Liver (tissue), 3 donors: ENCODE measurements at regions not wholly inside any gene's neighbourhood (a gene's known extent, or its start where the extent isn't known, plus 50 kb on each side); places are given as distances from the start of the nearest gene placed in this dataset.

ENCODE experiments used
- ATF3 ChIP-seq: IDR thresholded peaks from 2 replicates; pipeline ENCODE4 v1.6.1; 2016; ENCODE audit warnings: antibody characterized with exemption
- CTCF ChIP-seq: fragments of 150-350 bp; IDR thresholded peaks from 2 replicates; pipeline ENCODE4 v1.5.1; 2017; ENCODE audit warnings: improper control_type of control experiment, low read depth, low read length; ENCODE audit not compliant: missing input control
- FOXA1 ChIP-seq: IDR thresholded peaks from 2 replicates; pipeline ENCODE4 v1.6.1; 2016; ENCODE audit warnings: antibody characterized with exemption
- HNF4G ChIP-seq: IDR thresholded peaks from 2 replicates; pipeline ENCODE4 v1.6.1; 2016; ENCODE audit warnings: antibody characterized with exemption
- JUND ChIP-seq, 2 donors: IDR thresholded peaks; 2 replicates each; pipeline ENCODE4 v1.6.1; 2016; ENCODE audit warnings: antibody characterized with exemption in 2 of 2
- MAX ChIP-seq: IDR thresholded peaks from 2 replicates; pipeline ENCODE4 v1.6.1; 2016; ENCODE audit warnings: antibody characterized with exemption
- NR2F2 ChIP-seq: IDR thresholded peaks from 2 replicates; pipeline ENCODE4 v1.6.1; 2016; ENCODE audit warnings: antibody characterized with exemption
- RAD21 ChIP-seq, 2 donors: IDR thresholded peaks; 2 replicates each; pipeline ENCODE4 v1.6.1; 2016; ENCODE audit warnings: antibody characterized with exemption in 2 of 2, mild to moderate bottlenecking in 2 of 2
- REST ChIP-seq: IDR thresholded peaks from 2 replicates; pipeline ENCODE4 v1.6.1; 2016; ENCODE audit warnings: antibody characterized with exemption, mild to moderate bottlenecking
- RXRA ChIP-seq, 2 donors: IDR thresholded peaks; 2 replicates each; pipeline ENCODE4 v1.6.1; 2017 to 2018; ENCODE audit warnings: antibody characterized with exemption in 2 of 2, mild to moderate bottlenecking in 1 of 2
- SP1 ChIP-seq: IDR thresholded peaks from 2 replicates; pipeline ENCODE4 v1.6.1; 2018; ENCODE audit warnings: antibody characterized with exemption, mild to moderate bottlenecking
- TAF1 ChIP-seq: conservative IDR thresholded peaks from 2 replicates; pipeline ENCODE4 v1.6.1; 2016; ENCODE audit warnings: antibody characterized with exemption, mild to moderate bottlenecking
- YY1 ChIP-seq: IDR thresholded peaks from 2 replicates; pipeline ENCODE4 v1.6.1; 2016; ENCODE audit warnings: antibody characterized with exemption, mild to moderate bottlenecking
- ZBTB33 ChIP-seq: IDR thresholded peaks from 2 replicates; pipeline ENCODE4 v1.6.1; 2016; ENCODE audit warnings: antibody characterized with exemption
- donor health status: healthy.
- donor health status: healthy.

GRCh38 chr13:79141082-79141481, 265.0 kb downstream of the RBM26 start:
- TF ChIP-seq CTCF, result no peak
- no peak for TF ChIP-seq SP1
- no peak for TF ChIP-seq FOXA1
- TF ChIP-seq MAX, result no peak
- no peak for TF ChIP-seq RXRA (IDR thresholded peaks at IDR 0.05)
- TF ChIP-seq YY1, result no peak
- no peak for TF ChIP-seq NR2F2
- TF ChIP-seq JUND (IDR thresholded peaks at IDR 0.05), result no peak
- TF ChIP-seq ZBTB33, result no peak
- no peak for TF ChIP-seq TAF1
- no peak for TF ChIP-seq ATF3
- TF ChIP-seq RAD21 (IDR thresholded peaks at IDR 0.05), result no peak
- no peak for TF ChIP-seq HNF4G
- no peak for TF ChIP-seq REST
